T-helper 2 cell (primary cell): ENCODE measurements at regions not wholly inside any gene's neighbourhood (a gene's known extent, or its start where the extent isn't known, plus 50 kb on each side); places are given as distances from the start of the nearest gene placed in this dataset.

Experiments
- DNase-seq, 5 experiments: peaks; one replicate each; pipeline versions ENCODE4 v3.0.0 to v3.0.0-alpha.2; 2012 to 2022

GRCh38 chr3:159172473-159172872 is 370.6 kb downstream of the MFSD1 start:
- DNase-seq = no peak

- no peak for DNase-seq
Measured at GRCh38 chr3:159174715-159175692, 373.1 kb downstream of the MFSD1 start.

DNA sequence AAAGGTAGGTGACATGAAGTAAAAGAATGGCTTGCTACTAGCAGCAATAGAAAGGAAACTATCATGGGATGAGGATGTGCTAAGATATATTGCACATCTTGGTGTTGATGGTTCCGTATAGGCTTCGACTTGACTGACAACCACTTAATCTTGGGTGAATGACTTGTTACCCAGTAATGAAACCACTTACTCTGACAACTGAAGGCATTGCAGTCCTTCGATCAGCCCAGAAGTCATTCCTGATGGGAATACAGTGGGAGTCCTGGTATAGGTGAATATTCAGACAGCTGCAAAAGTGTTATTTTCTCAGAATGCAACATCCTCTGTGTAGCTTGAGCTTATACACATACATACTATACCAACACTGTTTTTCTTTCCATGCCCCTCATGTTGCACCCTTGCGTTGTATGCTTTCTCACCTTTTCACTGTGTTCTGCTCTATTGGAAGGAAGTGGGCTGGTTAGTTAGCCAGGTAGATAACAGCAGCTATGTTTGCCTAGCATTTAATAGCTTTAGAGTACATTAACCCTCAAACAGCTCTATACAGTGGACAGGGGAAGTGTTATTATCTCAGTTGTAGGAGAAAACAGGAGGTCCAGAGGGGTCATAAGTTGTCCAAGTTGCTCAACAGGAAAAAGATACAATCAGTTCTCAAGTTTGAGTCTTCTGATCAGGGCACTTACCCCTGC is 376.5 kb downstream of the MFSD1 start:
- no peak for DNase-seq

GRCh38 chr3:159182961-159183360 is 381.1 kb downstream of the MFSD1 start:
- DNase-seq = no peak

- no peak for DNase-seq
Measured at GRCh38 chr3:159185443-159186050, 383.7 kb downstream of the MFSD1 start.

DNA sequence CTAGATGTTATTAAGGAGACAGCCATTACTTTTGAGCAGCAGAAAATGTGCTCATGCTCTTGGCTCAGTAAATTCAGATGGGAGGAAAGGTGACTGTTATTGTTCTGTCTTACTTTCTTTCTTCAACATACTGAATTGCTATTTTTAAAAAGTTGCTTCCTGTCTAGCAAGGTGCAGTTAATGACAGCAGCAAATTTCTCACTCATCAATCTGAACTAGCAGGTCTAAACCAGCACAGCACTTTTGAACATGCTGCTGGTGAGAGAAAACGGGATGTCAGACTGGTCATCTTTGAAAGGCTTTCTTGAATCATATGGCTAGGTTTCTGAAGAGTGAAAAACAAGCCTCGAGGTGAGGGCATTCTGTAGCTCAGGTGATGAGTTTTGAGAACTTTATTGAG is 384.7 kb downstream of the MFSD1 start:
- no peak for DNase-seq

DNA sequence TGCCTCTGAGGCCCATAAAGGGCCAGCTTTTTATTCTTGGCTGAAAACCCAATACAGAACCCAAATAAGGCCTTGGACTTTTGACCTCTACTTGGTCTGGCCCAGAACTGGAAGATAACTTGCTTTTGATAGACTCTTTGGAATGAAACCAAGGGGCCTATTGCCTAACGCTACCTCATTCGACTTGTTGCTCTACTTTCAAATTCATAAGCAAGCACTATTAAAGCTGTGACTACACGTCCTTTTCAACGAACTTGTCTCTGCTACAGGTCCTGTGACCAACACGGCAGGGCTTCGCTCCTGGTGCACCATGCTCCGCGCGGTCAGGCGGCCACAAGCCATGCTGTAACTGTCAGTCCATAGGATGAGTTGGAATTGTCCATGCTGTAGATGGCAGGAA is 385.4 kb downstream of the MFSD1 start:
- no peak for DNase-seq

GRCh38 chr3:159187706-159188105 is 385.9 kb downstream of the MFSD1 start:
- DNase-seq = no peak

- no peak for DNase-seq
Measured at GRCh38 chr3:159189994-159190669, 388.3 kb downstream of the MFSD1 start.

GRCh38 chr3:159191447-159191846 is 389.6 kb downstream of the MFSD1 start:
- DNase-seq = no peak

- no peak for DNase-seq
Measured at GRCh38 chr3:159196359-159196758, 394.5 kb downstream of the MFSD1 start.

GRCh38 chr3:159200176-159200575 is 398.3 kb downstream of the MFSD1 start:
- no peak for DNase-seq

- no peak for DNase-seq
Measured at GRCh38 chr3:159208050-159208449, 406.2 kb downstream of the MFSD1 start.

DNA sequence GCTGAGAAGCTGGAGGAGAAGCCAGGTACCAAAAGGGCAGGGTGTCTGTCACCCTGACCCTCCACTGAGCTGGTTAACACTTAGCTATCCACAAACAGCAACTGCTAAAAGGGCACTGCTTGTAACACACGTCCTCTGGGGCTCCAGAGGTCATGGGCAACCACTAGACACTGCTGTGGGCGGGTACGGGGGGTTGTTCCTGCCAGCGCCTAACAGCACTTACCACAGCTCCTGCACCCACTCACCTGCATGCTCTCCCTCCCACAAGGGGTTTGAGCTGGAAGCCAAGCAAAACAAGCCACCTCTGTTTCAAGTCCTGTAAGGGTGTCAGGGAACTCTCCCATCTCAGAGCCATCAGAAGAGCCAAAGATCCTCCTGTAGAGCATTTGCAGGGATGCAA is 407.6 kb downstream of the MFSD1 start:
- no peak for DNase-seq

DNA sequence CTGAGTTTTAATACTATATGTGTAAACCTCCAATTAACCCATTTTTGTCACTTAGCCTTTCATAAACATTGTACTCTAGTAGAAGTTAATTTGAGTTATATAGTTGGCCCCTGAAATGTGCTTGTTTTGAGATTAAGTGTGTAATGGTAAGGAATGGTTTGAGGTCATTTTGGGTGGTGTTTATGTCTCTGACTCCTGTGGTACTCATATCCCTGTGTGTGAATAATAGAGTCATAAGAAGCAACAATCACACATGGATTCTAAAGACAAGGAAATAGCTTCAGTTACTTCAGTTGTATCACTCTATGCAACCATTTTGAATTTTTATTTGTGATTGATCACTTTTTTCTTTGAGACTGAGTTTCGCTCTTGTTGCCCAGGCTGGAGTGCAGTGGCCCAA is 408.5 kb downstream of the MFSD1 start:
- DNase-seq = no peak

DNA sequence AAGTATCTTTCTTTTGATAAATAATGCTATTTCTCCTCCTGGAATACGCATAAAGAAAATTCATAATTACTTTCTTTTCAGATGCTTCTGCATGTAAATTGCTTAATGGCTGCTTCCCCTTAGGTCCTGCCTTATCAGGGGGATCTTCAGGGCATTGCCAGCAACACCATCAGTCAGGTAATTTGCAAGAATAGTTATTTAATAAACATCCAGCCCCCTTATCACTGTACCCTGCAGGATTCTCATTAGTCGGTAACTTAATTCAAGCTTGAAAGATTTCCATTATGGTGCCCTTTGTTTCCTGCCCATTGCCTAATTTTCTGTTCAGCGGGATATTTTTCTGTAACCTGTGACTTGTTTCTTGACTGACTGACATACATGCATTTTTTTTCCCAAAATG is 414.5 kb downstream of the MFSD1 start:
- no peak for DNase-seq

- no peak for DNase-seq
Measured at GRCh38 chr3:159219231-159219630, 417.4 kb downstream of the MFSD1 start.

GRCh38 chr3:159221335-159221734 is 419.5 kb downstream of the MFSD1 start:
- DNase-seq = no peak

- peak in 1 of 5 experiments; percentile 15 for DNase-seq
Measured at GRCh38 chr3:159229116-159229680, 427.3 kb downstream of the MFSD1 start.

DNA sequence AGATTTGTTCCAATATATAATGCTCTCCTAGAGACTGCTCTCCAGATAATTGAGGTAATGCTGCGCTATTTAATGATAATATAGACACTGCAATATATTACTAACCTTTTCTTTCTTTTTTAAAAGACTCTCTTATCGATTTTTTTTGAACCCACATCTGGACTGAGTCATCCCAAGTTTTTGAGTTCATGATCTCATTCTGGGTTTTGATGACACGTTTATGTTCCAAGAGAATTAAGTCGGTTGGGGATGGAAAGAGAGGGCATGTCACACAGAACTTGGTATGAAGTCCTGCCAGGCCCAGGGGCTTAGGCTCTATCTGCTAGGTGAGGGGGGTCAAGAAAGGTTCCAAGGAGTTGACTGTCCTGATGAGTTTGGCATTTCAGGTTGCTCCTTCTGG is 431.1 kb downstream of the MFSD1 start:
- DNase-seq = no peak

DNA sequence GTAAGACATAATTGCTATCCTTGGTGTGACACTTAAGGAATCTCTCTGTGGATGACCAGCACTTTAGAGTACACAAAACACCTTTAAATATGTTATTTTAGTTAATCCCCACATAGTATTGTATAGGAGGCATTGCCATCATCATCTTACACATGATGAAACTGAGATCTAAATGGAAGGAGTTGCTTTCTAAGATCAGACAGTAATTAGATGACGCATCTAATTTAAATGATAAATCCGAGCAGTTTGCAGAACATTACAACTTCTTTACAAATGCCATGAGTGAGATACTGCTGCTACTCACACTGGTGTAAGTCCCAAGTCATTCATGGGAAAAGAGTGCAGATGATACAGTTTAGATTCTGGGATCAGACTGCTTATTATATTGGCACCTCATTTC is 431.9 kb downstream of the MFSD1 start:
- DNase-seq = no peak

GRCh38 chr3:159234306-159234705 is 432.5 kb downstream of the MFSD1 start:
- no peak for DNase-seq

DNA sequence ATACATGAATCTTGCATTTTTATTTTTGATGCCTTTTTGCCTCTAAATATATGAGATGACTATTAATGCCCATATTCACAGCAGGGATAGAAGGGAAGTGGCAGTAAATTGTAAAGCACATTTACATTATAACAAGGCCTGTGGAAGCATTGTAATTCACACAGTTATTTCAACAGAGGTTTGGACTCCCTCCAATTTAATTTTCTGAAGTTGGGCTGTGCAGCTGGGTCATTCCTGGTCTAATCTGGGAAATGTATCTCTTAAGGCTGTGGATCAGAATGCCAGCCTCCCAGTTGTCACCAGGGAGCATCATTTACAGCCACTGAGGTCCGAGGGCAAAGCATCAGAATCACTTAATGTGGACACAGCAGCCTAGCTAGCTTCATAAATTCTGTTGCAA is 434.5 kb downstream of the MFSD1 start:
- DNase-seq = no peak
